Colonic mucosa (tissue), 4 donors: ENCODE measurements at regions not wholly inside any gene's neighbourhood (a gene's known extent, or its start where the extent isn't known, plus 50 kb on each side); places are given as distances from the start of the nearest gene placed in this dataset.

Experiments
- DNase-seq: peaks from one replicate; pipeline ENCODE4 v3.0.0-alpha.2; 2020
- H3K27ac ChIP-seq: fragments of 200-600 bp; one replicate; pipeline ENCODE4 v1.8.0; 2021
- H3K27me3 ChIP-seq: fragments of 200-600 bp; one replicate; pipeline ENCODE4 v1.8.0; 2021
- H3K36me3 ChIP-seq: fragments of 200-600 bp; one replicate; pipeline ENCODE4 v1.8.0; 2021
- H3K4me1 ChIP-seq: fragments of 200-600 bp; one replicate; pipeline ENCODE4 v1.8.0; 2021; ENCODE audit warnings: mild to moderate bottlenecking
- H3K4me3 ChIP-seq: fragments of 200-600 bp; one replicate; pipeline ENCODE4 v1.8.0; 2021
- H3K9ac ChIP-seq, 2 donors: one replicate each; pipeline ENCODE4 v1.7.0; 2013; ENCODE audit warnings: control low read depth in 2 of 2, low read depth in 2 of 2, low read length in 2 of 2
- H3K9me3 ChIP-seq: fragments of 200-600 bp; one replicate; pipeline ENCODE4 v1.8.0; 2021
- CTCF ChIP-seq: fragments of 200-600 bp; IDR thresholded peaks from one replicate; pipeline ENCODE4 v1.8.0; 2022; ENCODE audit warnings: antibody characterized with exemption, mild to moderate bottlenecking
- intact Hi-C: fragments of 100-400 bp; cut with DNase I; formaldehyde crosslinking; loops from one replicate; pipeline ENCODE4 v1.14.1; 2022
- donor health status: healthy.
- donor health status: DM: no; HTN: no; CAD: no.
- donor health status: DM: no; HTN: no; CAD: no.

- no peaks in the 10 kb centered on the region for H3K36me3 ChIP-seq
- no peak overlapping the region for H3K4me3 ChIP-seq
- no peak overlapping the region for H3K27ac ChIP-seq
- no peak for DNase-seq
- intact Hi-C loops: no loop called here
- H3K9me3 ChIP-seq: no peaks in the 10 kb centered on the region
- H3K27me3 ChIP-seq: no peaks in the 10 kb centered on the region
- no peaks in the 10 kb centered on the region for H3K4me1 ChIP-seq
- H3K9ac ChIP-seq: no peak overlapping the region
- TF ChIP-seq CTCF: no peak
Observed at GRCh38 chr3:187610981-187611511, 59.1 kb downstream of the SST start.

- Histone ChIP-seq H3K4me3 (no peak overlapping the region), H3K9me3 (no peaks in the 10 kb centered on the region), H3K9ac (no peak overlapping the region), H3K36me3 (no peaks in the 10 kb centered on the region), H3K4me1 (no peaks in the 10 kb centered on the region), H3K27me3 (no peaks in the 10 kb centered on the region), H3K27ac (no peak overlapping the region)
- no peak for DNase-seq
- intact Hi-C loops: no loop called here
- TF ChIP-seq CTCF: no peak
Observed at GRCh38 chr3:187594272-187594671, 75.9 kb downstream of the SST start.

DNA sequence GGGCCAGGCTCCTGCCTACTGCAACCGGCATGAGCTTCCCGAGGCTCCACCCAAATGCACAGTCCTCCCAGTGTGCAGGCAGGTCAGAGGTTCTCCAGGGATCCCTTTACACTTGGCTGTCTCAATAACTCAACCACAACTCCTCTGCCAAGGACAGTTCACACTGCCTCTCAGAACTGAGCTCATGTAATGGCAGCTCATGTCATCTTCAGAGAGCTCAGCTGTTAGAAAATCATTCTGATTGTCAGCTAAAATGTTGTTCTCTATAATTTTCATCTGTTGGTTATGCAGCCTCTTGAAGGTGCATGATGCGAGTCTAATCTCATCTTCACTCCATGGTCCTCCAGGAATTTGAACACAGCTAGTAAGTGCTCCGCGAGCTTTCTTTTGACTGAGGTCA lies 76.7 kb downstream of the SST start:
- no peak overlapping the region for H3K4me3 ChIP-seq
- no peak for TF ChIP-seq CTCF
- intact Hi-C loops: no loop called here

DNA sequence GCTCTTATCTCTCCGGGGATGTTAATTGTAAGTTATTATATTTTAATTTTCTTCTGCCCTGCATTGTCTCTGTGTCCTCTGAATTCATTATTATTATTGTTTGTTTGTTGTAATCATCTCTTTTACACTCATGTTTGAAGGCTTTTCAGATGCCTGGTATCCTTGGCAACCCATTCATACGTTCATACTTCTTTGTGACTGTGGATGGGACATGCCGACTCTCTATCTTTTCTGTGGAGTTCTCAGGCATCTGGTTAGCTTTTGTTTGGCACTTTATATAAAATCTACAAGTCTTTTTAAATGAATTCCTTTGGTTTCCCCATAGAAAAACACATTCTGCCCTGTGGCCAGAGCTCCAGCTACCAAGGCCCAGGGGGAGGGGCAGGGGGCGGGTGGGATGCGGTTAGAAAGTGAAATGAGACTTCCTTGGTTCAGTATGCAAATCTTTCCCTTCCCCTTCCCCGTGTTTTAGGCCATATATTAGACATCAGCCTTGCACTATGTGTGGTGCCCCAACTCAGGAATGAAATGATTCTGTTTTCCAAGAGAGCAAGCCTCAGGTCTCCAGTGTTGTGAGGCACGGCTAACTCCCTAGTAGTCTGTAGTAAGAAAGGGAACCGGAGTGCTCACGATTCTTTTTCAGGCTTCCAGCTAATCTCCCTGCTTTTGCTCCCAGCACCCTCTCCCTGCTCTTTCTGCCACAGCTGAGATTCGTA lies 79.2 kb downstream of the SST start:
- H3K9ac ChIP-seq: no peak overlapping the region
- no peaks in the 10 kb centered on the region for H3K9me3 ChIP-seq
- no peak for DNase-seq
- intact Hi-C loops: no loop called here
- no peak overlapping the region for H3K27ac ChIP-seq
- no peak overlapping the region for H3K4me3 ChIP-seq
- no peak for TF ChIP-seq CTCF
- H3K27me3 ChIP-seq: no peaks in the 10 kb centered on the region
- no peaks in the 10 kb centered on the region for H3K36me3 ChIP-seq
- no peaks in the 10 kb centered on the region for H3K4me1 ChIP-seq

More for the DNA sequence above, 76.7 kb downstream of the SST start:
- no peak for DNase-seq
- Histone ChIP-seq H3K27me3 (no peaks in the 10 kb centered on the region), H3K36me3 (no peaks in the 10 kb centered on the region), H3K9ac (no peak overlapping the region), H3K27ac (no peak overlapping the region), H3K9me3 (no peaks in the 10 kb centered on the region), H3K4me1 (no peaks in the 10 kb centered on the region)

- H3K9me3 ChIP-seq: no peaks in the 10 kb centered on the region
- TF ChIP-seq CTCF: no peak
- no peaks in the 10 kb centered on the region for H3K4me1 ChIP-seq
- H3K36me3 ChIP-seq: no peaks in the 10 kb centered on the region
- intact Hi-C loops: no loop called here
- H3K9ac ChIP-seq: no peak overlapping the region
- DNase-seq: no peak
- H3K27me3 ChIP-seq: no peaks in the 10 kb centered on the region
- no peak overlapping the region for H3K4me3 ChIP-seq
- H3K27ac ChIP-seq: no peak overlapping the region
Observed at GRCh38 chr3:187587076-187587475, 83.1 kb downstream of the SST start.
